HepG2 (cell line): ENCODE measurements at regions not wholly inside any gene's neighbourhood (a gene's known extent, or its start where the extent isn't known, plus 50 kb on each side); places are given as distances from the start of the nearest gene placed in this dataset.
A peak's percentile ranks its signal among the peaks of the same experiment; 100 is the strongest.

ENCODE experiments used
- ATAC-seq: fragments of 200-7000 bp; cut with Tn5 transposase; 3 replicates; pipeline ENCODE4 v1.9.1; 2020; ENCODE audit warnings: mild to moderate bottlenecking, moderate library complexity
- BruUV-seq: library from RNA; stranded (reverse); fragments of 400-500 nt; replicated peaks from 2 replicates; lab custom pipeline; 2021; lab: Mats Ljungman, UMichigan
- CTCF ChIA-PET: fragments of 300-600 bp; formaldehyde crosslinking; extraction: SDS; loops from one replicate; lab custom pipeline; 2021; ENCODE audit warnings: low total read pairs, inconsistent platforms, low intra/inter-chr PET ratio; lab: Yijun Ruan, JAX
- POLR2A ChIA-PET: fragments of 350-600 bp; sonication (Branson Sonifier 250); formaldehyde crosslinking; loops from one replicate; lab custom pipeline; 2020; ENCODE audit warnings: antibody characterized with exemption, inconsistent platforms; lab: Yijun Ruan, JAX
- DNase-seq: peaks from one replicate; pipeline ENCODE4 v3.0.0-alpha.2; 2015; ENCODE audit warnings: low spot score
- FAIRE-seq: peaks from 3 replicates; lab custom pipeline; 2011; peaks lifted over from hg19 to GRCh38; lab: Jason Lieb, UNC
- H2AFZ ChIP-seq: one replicate; pipeline ENCODE4 v1.6.1; 2011; ENCODE audit warnings: low read length, inconsistent platforms
- H3K27ac ChIP-seq: fragments of 300-600 bp; 3 replicates; pipeline ENCODE4 v1.8.0; 2011; ENCODE audit warnings: mixed run types, mild to moderate bottlenecking, mixed read lengths, low read length, inconsistent platforms; ENCODE audit not compliant: insufficient read depth; ENCODE audit errors: extremely low read length
- H3K27me3 ChIP-seq, 2 experiments: fragments of 200-600 bp in 1 of 2; 2 replicates in 1 of 2; 3 replicates in 1 of 2; pipeline versions ENCODE4 v1.6.0 to v1.8.0; 2011; ENCODE audit warnings: low read length in 2 of 2, mild to moderate bottlenecking in 2 of 2, moderate library complexity in 2 of 2, inconsistent platforms in 1 of 2; ENCODE audit not compliant: insufficient read depth in 2 of 2, control insufficient read depth in 1 of 2
- H3K36me3 ChIP-seq, 2 experiments: fragments of 200-600 bp in 1 of 2; replicated peaks in 1 of 2; 2 replicates in 1 of 2; 3 replicates in 1 of 2; pipeline versions ENCODE4 v1.5.1 to v1.8.0; 2011; ENCODE audit warnings: low read length in 2 of 2, inconsistent platforms in 1 of 2; ENCODE audit not compliant: insufficient read depth in 2 of 2, control insufficient read depth in 1 of 2
- H3K4me1 ChIP-seq: 2 replicates; pipeline ENCODE4 v1.5.1; 2012; ENCODE audit warnings: low read length, inconsistent platforms; ENCODE audit not compliant: insufficient read depth
- H3K4me2 ChIP-seq: 2 replicates; pipeline ENCODE4 v1.6.0; 2011; ENCODE audit warnings: low read depth, low read length, inconsistent platforms
- H3K4me3 ChIP-seq, 3 experiments: fragments of 200-600 bp in 1 of 3; sonication (generic), shearing (Covaris generic) in 1 of 3; replicated peaks in 1 of 3; 2 replicates each; pipeline ENCODE4 v1.5.1; 2011 to 2016; ENCODE audit warnings: low read length in 3 of 3, inconsistent platforms in 2 of 3, low read depth in 2 of 3, mild to moderate bottlenecking in 2 of 3, control low read depth in 1 of 3, mixed read lengths in 1 of 3; ENCODE audit not compliant: insufficient read depth in 1 of 3
- H3K79me2 ChIP-seq: one replicate; pipeline ENCODE4 v1.6.1; 2011; ENCODE audit warnings: low read length, inconsistent platforms; ENCODE audit not compliant: insufficient read depth
- H3K9ac ChIP-seq: 2 replicates; pipeline ENCODE4 v1.6.0; 2011; ENCODE audit warnings: mild to moderate bottlenecking, low read depth, low read length, inconsistent platforms; ENCODE audit not compliant: insufficient read depth
- H3K9me3 ChIP-seq: 2 replicates; pipeline ENCODE4 v1.5.1; 2012; ENCODE audit warnings: mild to moderate bottlenecking, low read length
- H4K20me1 ChIP-seq: 2 replicates; pipeline ENCODE4 v1.6.0; 2011; ENCODE audit warnings: inconsistent platforms, mild to moderate bottlenecking, low read length, moderate library complexity; ENCODE audit not compliant: insufficient read depth
- ARNT2 ChIP-seq: sonication (generic); formaldehyde crosslinking; IDR thresholded peaks from 2 replicates; pipeline ENCODE4 v1.8.0; 2022; ENCODE audit warnings: mild to moderate bottlenecking, low read depth, missing genetic modification reagents, moderate library complexity
- BORCS8-MEF2B ChIP-seq: sonication (generic); formaldehyde crosslinking; IDR thresholded peaks from 2 replicates; pipeline ENCODE4 v1.8.0; 2022; ENCODE audit warnings: mild to moderate bottlenecking, missing genetic modification reagents
- CBX1 ChIP-seq: IDR thresholded peaks from one replicate; pipeline ENCODE4 v1.6.1; 2016; ENCODE audit warnings: antibody characterized with exemption, low read depth
- CCDC6 ChIP-seq: sonication (generic); formaldehyde crosslinking; IDR thresholded peaks from 2 replicates; pipeline ENCODE4 v1.8.1; 2022; ENCODE audit warnings: mild to moderate bottlenecking, missing genetic modification reagents, moderate library complexity
- CREB1 ChIP-seq, 2 experiments: fragments of 450-650 bp in 1 of 2; IDR thresholded peaks; 2 replicates each; pipeline ENCODE4 v1.6.1; 2016 to 2017; ENCODE audit warnings: control low read depth in 1 of 2, mild to moderate bottlenecking in 1 of 2, missing compliant biosample characterization in 1 of 2, missing genetic modification characterization in 1 of 2
- FOXP4 ChIP-seq: sonication (generic); formaldehyde crosslinking; IDR thresholded peaks from 2 replicates; pipeline ENCODE4 v1.4.0; 2020; ENCODE audit warnings: missing genetic modification reagents
- MAFF ChIP-seq: IDR thresholded peaks from 2 replicates; pipeline ENCODE4 v1.6.1; 2011; ENCODE audit warnings: low read depth, low read length, improper control_type of control experiment
- MAFK ChIP-seq, 2 experiments: IDR thresholded peaks in 1 of 2; conservative IDR thresholded peaks in 1 of 2; 2 replicates each; pipeline ENCODE4 v1.6.1; 2011; ENCODE audit warnings: improper control_type of control experiment in 2 of 2, low read length in 2 of 2
- MXD3 ChIP-seq: IDR thresholded peaks from 2 replicates; pipeline ENCODE4 v1.6.1; 2016; ENCODE audit warnings: mild to moderate bottlenecking, missing biosample characterization, missing genetic modification reagents
- PAF1 ChIP-seq: IDR thresholded peaks from 2 replicates; pipeline ENCODE4 v1.6.1; 2016; ENCODE audit warnings: missing genetic modification reagents, missing compliant biosample characterization
- PAX8 ChIP-seq: sonication (generic); formaldehyde crosslinking; IDR thresholded peaks from 2 replicates; pipeline ENCODE4 v1.8.0; 2022; ENCODE audit warnings: mild to moderate bottlenecking, missing genetic modification reagents, borderline replicate concordance
- PTBP1 ChIP-seq: fragments of 200-400 bp; formaldehyde crosslinking; IDR thresholded peaks from 2 replicates; pipeline ENCODE4 v1.6.1; 2018; ENCODE audit warnings: low read length, low read depth; ENCODE audit not compliant: poor library complexity, severe bottlenecking
- WIZ ChIP-seq: sonication (generic); formaldehyde crosslinking; IDR thresholded peaks from 2 replicates; pipeline ENCODE4 v1.5.1; 2020; ENCODE audit warnings: mild to moderate bottlenecking, missing genetic modification reagents
- ZBTB25 ChIP-seq: IDR thresholded peaks from 2 replicates; pipeline ENCODE4 v1.6.1; 2018; ENCODE audit warnings: missing genetic modification reagents
- ZBTB42 ChIP-seq: sonication (generic); formaldehyde crosslinking; IDR thresholded peaks from 2 replicates; pipeline ENCODE4 v1.5.0; 2020; ENCODE audit warnings: mild to moderate bottlenecking, missing genetic modification reagents
- ZNF124 ChIP-seq: sonication (generic); formaldehyde crosslinking; IDR thresholded peaks from 2 replicates; pipeline ENCODE4 v1.4.0; 2020; ENCODE audit warnings: missing genetic modification reagents
- ZNF329 ChIP-seq: sonication (generic); formaldehyde crosslinking; IDR thresholded peaks from 2 replicates; pipeline ENCODE4 v1.9.0; 2021; ENCODE audit warnings: low read depth, mild to moderate bottlenecking, missing genetic modification reagents
- ZNF331 ChIP-seq: sonication (generic); formaldehyde crosslinking; IDR thresholded peaks from 2 replicates; pipeline ENCODE4 v1.4.0; 2020; ENCODE audit warnings: missing genetic modification reagents
- ZNF546 ChIP-seq: sonication (generic); formaldehyde crosslinking; conservative IDR thresholded peaks from 2 replicates; pipeline ENCODE4 v1.8.1; 2023; ENCODE audit warnings: mild to moderate bottlenecking, missing genetic modification reagents
- ZNF724P ChIP-seq: sonication (generic); formaldehyde crosslinking; IDR thresholded peaks from 2 replicates; pipeline ENCODE4 v1.8.0; 2022; ENCODE audit warnings: missing genetic modification reagents, borderline replicate concordance
- WGBS: methylation state at CpG from one replicate; pipeline ENCODE4 v1.1.6; 2017; ENCODE audit warnings: low lambda C conversion rate; 5-methylcytosine and 5-hydroxymethylcytosine counted together
- in situ Hi-C: cut with HindIII; loops from 2 replicates; pipeline ENCODE4 v1.10.0; 2017; ENCODE audit warnings: low pct_unique_long_range_greater_than_20kb; ENCODE audit not compliant: extremely low pct_ligation_motif_present
- intact Hi-C: fragments of 100-400 bp; cut with micrococcal nuclease; formaldehyde crosslinking; loops from one replicate; pipeline ENCODE4 v1.10.0; 2022; ENCODE audit not compliant: unreplicated experiment
- TF ChIP-seq, protein P1 (sequence below): sonication (generic); formaldehyde crosslinking; IDR thresholded peaks from 2 replicates; pipeline ENCODE4 v1.4.0; 2020; ENCODE audit warnings: missing genetic modification reagents
- TF ChIP-seq, protein P2 (sequence below): sonication (generic); formaldehyde crosslinking; IDR thresholded peaks from 2 replicates; pipeline ENCODE4 v1.5.0; 2020; ENCODE audit warnings: missing genetic modification reagents

DNA sequence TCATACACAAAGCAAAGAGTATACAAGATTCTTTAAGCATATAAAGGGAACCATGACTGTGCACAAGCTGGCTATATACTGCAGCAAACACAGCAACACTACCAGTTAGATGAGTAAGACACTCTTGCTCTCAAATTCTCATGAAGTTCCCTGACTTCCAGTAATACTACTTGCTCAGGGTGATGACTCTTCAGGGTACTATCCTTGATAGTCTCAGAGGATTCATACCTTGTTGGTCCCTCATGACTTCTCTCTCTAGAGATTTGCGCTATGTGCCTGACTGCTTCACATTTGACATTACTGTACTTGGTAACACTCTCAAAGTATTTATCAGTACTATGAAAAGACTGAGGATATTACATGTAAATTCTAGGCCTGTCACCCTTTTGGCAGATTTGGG lies 159.8 kb upstream of the ZRANB2 start (continued):
- TF ChIP-seq, protein P1, sequence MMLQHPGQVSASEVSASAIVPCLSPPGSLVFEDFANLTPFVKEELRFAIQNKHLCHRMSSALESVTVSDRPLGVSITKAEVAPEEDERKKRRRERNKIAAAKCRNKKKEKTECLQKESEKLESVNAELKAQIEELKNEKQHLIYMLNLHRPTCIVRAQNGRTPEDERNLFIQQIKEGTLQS (CRISPR knock-in tag), result no peak
- TF ChIP-seq, protein P2, sequence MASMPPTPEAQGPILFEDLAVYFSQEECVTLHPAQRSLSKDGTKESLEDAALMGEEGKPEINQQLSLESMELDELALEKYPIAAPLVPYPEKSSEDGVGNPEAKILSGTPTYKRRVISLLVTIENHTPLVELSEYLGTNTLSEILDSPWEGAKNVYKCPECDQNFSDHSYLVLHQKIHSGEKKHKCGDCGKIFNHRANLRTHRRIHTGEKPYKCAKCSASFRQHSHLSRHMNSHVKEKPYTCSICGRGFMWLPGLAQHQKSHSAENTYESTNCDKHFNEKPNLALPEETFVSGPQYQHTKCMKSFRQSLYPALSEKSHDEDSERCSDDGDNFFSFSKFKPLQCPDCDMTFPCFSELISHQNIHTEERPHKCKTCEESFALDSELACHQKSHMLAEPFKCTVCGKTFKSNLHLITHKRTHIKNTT, result no peak
- TF ChIP-seq ZNF124, result no peak
- TF ChIP-seq PAX8 (CRISPR knock-in tag), result no peak
- TF ChIP-seq MXD3, result no peak
- TF ChIP-seq ZNF331, result no peak
- TF ChIP-seq WIZ (CRISPR knock-in tag), result no peak
- TF ChIP-seq ZBTB42 (CRISPR knock-in tag), result no peak
- TF ChIP-seq ARNT2 (CRISPR knock-in tag), result no peak

- Histone ChIP-seq H3K4me3 (no peak overlapping the region), H3K4me2 (no peak overlapping the region), H2AFZ (no peak overlapping the region), H4K20me1 (no peaks in the 10 kb centered on the region), H3K27me3 (no peaks in the 10 kb centered on the region), H3K36me3 (no peaks in the 10 kb centered on the region), H3K9ac (no peak overlapping the region), H3K27ac (no peak overlapping the region), H3K4me1 (no peaks in the 10 kb centered on the region), H3K79me2 (no peaks in the 10 kb centered on the region), H3K9me3 (peaks cover 44% of the 10 kb centered on the region)
- POLR2A ChIA-PET, result no interaction called here
- intact Hi-C loops, result no loop called here
- no TSS peak for BruUV-seq
- in situ Hi-C loops, result loop anchor here (10.0 kb wide), 1 partner anchor 58 kb away; no protein-coding TSS in a partner anchor
- DNase-seq, result no peak
- no peak for ATAC-seq
- CTCF ChIA-PET, result no interaction called here
- TF ChIP-seq PTBP1 (no peak), ZNF329 (no peak), FOXP4 (CRISPR knock-in tag) (no peak), PAF1 (no peak), ZNF724P (CRISPR knock-in tag) (no peak), ZNF546 (CRISPR knock-in tag) (no peak), CBX1 (no peak), CREB1 (IDR thresholded peaks at IDR 0.05) (no peak), CREB1 (CRISPR knock-in tag; IDR thresholded peaks at IDR 0.05) (no peak), BORCS8-MEF2B (CRISPR knock-in tag) (no peak), MAFK (conservative IDR thresholded peaks at IDR 0.05 in 1 of 2, IDR thresholded peaks at IDR 0.05 in 1 of 2; ENCODE audit: low read length in 2 of 2) (peak; percentile 63 to 70), MAFF (peak; percentile 31), ZBTB25 (CRISPR knock-in tag) (no peak), CCDC6 (CRISPR knock-in tag) (no peak)
- FAIRE-seq, result no peak
- WGBS, result 26% methylated on average over 2 of the region's 2 CpGs
Observed at GRCh38 chr1:71236503-71236902, 155.7 kb upstream of the ZRANB2 start.
